ENCODE measurements at regions not wholly inside any gene's neighbourhood (a gene's known extent, or its start where the extent isn't known, plus 50 kb on each side); places are given as distances from the start of the nearest gene placed in this dataset.

- TF ChIP-seq POLR2A (IDR thresholded peaks at IDR 0.05; ENCODE audit: low read depth, low read length) (no peak), POLR2AphosphoS5 (IDR thresholded peaks at IDR 0.05; ENCODE audit: low read depth, low read length) (no peak), TAF1 (IDR thresholded peaks at IDR 0.05; ENCODE audit: borderline replicate concordance, low read depth, low read length) (no peak)
Observed at GRCh38 chr11:95606824-95607223, 182.8 kb downstream of the FAM76B start.
